Choroid plexus epithelial cell (primary cell): ENCODE measurements at regions not wholly inside any gene's neighbourhood (a gene's known extent, or its start where the extent isn't known, plus 50 kb on each side); places are given as distances from the start of the nearest gene placed in this dataset.

Experiments used
- DNase-seq: peaks from one replicate; pipeline ENCODE4 v3.0.0-alpha.2; 2010; ENCODE audit warnings: low read depth
- H3K4me3 ChIP-seq: 2 replicates; pipeline ENCODE4 v1.5.1; 2011; ENCODE audit warnings: low read depth, mild to moderate bottlenecking, control low read depth, low read length, moderate library complexity
- CTCF ChIP-seq: conservative IDR thresholded peaks from 2 replicates; pipeline ENCODE4 v1.5.1; 2011; ENCODE audit warnings: low read depth, mild to moderate bottlenecking, control low read depth, inconsistent platforms, low read length, moderate library complexity

GRCh38 chr6:80403365-80403764 lies 296.9 kb downstream of the BCKDHB start:
- no peak for TF ChIP-seq CTCF
- no peak for DNase-seq
- H3K4me3 ChIP-seq = no peak overlapping the region

- TF ChIP-seq CTCF = no peak
- no peak overlapping the region for H3K4me3 ChIP-seq
- DNase-seq = no peak
These were observed 295.8 kb downstream of the BCKDHB start for GRCh38 chr6:80402266-80402665.
